Upper lobe of left lung (tissue), 6 donors: ENCODE measurements at regions not wholly inside any gene's neighbourhood (a gene's known extent, or its start where the extent isn't known, plus 50 kb on each side); places are given as distances from the start of the nearest gene placed in this dataset.

Experiments
- ATAC-seq, 2 donors: fragments of 200-7000 bp; cut with Tn5 transposase; one replicate each; pipeline ENCODE4 v1.9.1; 2022; ENCODE audit warnings: mild to moderate bottlenecking in 2 of 2, moderate library complexity in 2 of 2; ENCODE audit not compliant: low FRiP score in 2 of 2
- DNase-seq, 2 donors: peaks; one replicate each; pipeline ENCODE4 v3.0.0-alpha.2; 2019 to 2020
- H3K27ac ChIP-seq, 4 donors: fragments of 200-600 bp; sonication (generic); one replicate each; pipeline ENCODE4 v1.5.1; 2016 to 2019
- H3K27me3 ChIP-seq, 4 donors: fragments of 200-600 bp; sonication (generic); one replicate each; pipeline ENCODE4 v1.5.1; 2017 to 2019
- H3K36me3 ChIP-seq, 4 donors: fragments of 200-600 bp; sonication (generic); one replicate each; pipeline ENCODE4 v1.5.1; 2016 to 2019
- H3K4me1 ChIP-seq, 4 donors: fragments of 200-600 bp; sonication (generic); one replicate each; pipeline ENCODE4 v1.5.1; 2018 to 2019
- H3K4me3 ChIP-seq, 4 donors: fragments of 200-600 bp; sonication (generic); one replicate each; pipeline ENCODE4 v1.5.1; 2017 to 2019; ENCODE audit warnings: mild to moderate bottlenecking in 2 of 4, moderate library complexity in 1 of 4
- H3K9me3 ChIP-seq, 4 donors: fragments of 200-600 bp; sonication (generic); one replicate each; pipeline ENCODE4 v1.5.1; 2018 to 2019
- EP300 ChIP-seq, 4 donors: sonication (generic); formaldehyde crosslinking; IDR thresholded peaks; one replicate each; pipeline ENCODE4 v1.5.1; 2017; ENCODE audit warnings: antibody characterized with exemption in 4 of 4, control low read depth in 2 of 4
- POLR2A ChIP-seq, 4 donors: fragments of 450-650 bp; IDR thresholded peaks; one replicate each; pipeline ENCODE4 v1.5.1; 2016 to 2017; ENCODE audit warnings: antibody characterized with exemption in 4 of 4, mild to moderate bottlenecking in 2 of 4
- POLR2AphosphoS5 ChIP-seq, 2 donors: sonication (generic); formaldehyde crosslinking; IDR thresholded peaks; one replicate each; pipeline ENCODE4 v1.5.1; 2017; ENCODE audit warnings: antibody characterized with exemption in 2 of 2
- WGBS, 2 donors: methylation state at CpG; one replicate each; pipeline ENCODE4 v1.1.5; 2017 to 2018; 5-methylcytosine and 5-hydroxymethylcytosine counted together
- TF ChIP-seq, protein P1 (sequence below), 6 experiments: fragments of 450-650 bp in 4 of 6; fragments of 200-600 bp in 2 of 6; sonication (generic) in 2 of 6; IDR thresholded peaks; one replicate each; pipeline ENCODE4 v1.5.1; 2016 to 2019; ENCODE audit warnings: antibody characterized with exemption in 6 of 6
- donor health status: DM: no; HTN: no; CAD: no; lungs with moderate emphysema.
- donor health status: DM: no; HTN: yes; CAD: no; lungs with severe emphysema.

DNA sequence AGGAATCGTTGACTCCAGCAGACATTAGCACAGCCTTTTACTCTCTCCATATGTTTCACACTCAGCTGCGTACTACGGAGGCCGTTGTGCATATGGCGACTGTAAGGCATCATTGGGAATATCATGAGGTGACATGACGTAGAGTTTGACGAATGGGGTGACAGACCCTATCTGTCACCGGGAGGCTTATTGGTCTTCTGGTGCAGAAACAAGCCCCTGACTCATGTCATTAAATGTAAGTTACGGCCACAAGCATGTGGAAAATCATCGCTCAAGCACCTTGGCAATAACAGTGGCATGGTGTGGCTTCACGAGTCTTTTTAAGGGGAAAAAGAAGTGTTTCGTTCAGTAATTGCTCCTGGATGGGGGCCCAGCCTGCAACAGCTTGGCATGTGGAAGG, 115.2 kb upstream of the LRPAP1 start:
- H3K27ac ChIP-seq = no peak overlapping the region
- no peak for TF ChIP-seq POLR2AphosphoS5 (IDR thresholded peaks at IDR 0.05)
- TF ChIP-seq, protein P1, sequence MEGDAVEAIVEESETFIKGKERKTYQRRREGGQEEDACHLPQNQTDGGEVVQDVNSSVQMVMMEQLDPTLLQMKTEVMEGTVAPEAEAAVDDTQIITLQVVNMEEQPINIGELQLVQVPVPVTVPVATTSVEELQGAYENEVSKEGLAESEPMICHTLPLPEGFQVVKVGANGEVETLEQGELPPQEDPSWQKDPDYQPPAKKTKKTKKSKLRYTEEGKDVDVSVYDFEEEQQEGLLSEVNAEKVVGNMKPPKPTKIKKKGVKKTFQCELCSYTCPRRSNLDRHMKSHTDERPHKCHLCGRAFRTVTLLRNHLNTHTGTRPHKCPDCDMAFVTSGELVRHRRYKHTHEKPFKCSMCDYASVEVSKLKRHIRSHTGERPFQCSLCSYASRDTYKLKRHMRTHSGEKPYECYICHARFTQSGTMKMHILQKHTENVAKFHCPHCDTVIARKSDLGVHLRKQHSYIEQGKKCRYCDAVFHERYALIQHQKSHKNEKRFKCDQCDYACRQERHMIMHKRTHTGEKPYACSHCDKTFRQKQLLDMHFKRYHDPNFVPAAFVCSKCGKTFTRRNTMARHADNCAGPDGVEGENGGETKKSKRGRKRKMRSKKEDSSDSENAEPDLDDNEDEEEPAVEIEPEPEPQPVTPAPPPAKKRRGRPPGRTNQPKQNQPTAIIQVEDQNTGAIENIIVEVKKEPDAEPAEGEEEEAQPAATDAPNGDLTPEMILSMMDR (IDR thresholded peaks at IDR 0.05) = no peak
- TF ChIP-seq POLR2A (IDR thresholded peaks at IDR 0.05) = no peak
- TF ChIP-seq EP300 (IDR thresholded peaks at IDR 0.05) = no peak
- no peak overlapping the region for H3K4me3 ChIP-seq
- DNase-seq (no peak), ATAC-seq (no peak)
- 80 to 83% methylated on average over 12 of the region's 12 CpGs for WGBS, 2 donors
- no peaks in the 10 kb centered on the region for H3K36me3 ChIP-seq
- no peaks in the 10 kb centered on the region for H3K4me1 ChIP-seq
- H3K9me3 ChIP-seq = no peaks in the 10 kb centered on the region
- H3K27me3 ChIP-seq = no peaks in the 10 kb centered on the region

DNA sequence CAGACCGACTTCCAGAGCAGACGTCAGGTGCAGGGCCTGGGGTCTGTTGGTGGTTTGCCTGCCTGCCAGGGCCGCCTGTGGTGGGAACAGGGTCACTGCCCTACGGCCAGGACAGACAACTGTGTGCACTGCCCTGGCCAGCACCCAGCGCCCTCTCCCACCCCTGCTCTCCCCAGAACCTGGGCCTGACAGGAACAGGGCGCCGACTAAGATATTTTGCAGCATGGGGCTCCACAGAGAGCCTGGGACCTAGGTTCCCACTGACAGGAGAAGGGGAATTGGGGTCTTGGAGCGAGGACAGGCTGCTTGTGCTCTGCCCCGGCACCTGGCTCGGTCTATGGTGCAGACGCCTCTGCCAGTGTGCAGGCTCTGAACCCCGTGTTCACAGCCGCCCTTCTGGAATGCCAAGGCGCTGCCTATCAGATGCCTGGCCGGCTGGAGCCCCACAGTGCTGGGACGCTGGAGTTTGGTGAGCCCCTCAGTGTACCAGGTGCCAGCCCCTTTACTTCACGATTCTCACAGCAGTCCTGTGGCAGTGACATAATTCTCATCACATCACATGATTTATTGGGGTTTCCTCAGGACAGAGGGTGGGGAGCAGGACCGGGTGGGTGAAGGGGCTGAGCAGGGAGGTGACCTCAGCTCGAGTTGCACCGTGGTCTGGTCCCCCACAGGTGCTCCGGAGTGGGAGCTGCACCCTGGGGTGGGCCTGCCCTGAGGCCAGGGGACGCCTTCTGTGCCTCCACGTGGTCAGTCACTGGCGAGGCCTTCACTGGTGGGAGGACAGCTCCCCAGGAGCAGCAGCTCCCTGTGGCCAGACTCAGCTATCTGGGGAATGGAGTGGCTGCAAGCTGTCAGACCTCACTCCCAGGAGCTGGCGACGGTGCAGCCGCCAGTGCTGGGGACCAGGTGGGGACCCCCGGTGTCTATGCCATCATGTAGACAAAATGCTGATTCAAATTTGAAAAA, 113.8 kb upstream of the LRPAP1 start:
- 59 to 72% methylated on average over 10 to 24 of the region's 28 CpGs for WGBS, 2 donors
- DNase-seq = peak in 1 of 2 donors; percentile 65
- Histone ChIP-seq H3K4me3 (no peak overlapping the region), H3K27ac (no peak overlapping the region), H3K27me3 (no peaks in the 10 kb centered on the region), H3K4me1 (no peaks in the 10 kb centered on the region), H3K9me3 (no peaks in the 10 kb centered on the region), H3K36me3 (no peaks in the 10 kb centered on the region)
- TF ChIP-seq EP300 (IDR thresholded peaks at IDR 0.05) = no peak
- no peak for ATAC-seq

DNA sequence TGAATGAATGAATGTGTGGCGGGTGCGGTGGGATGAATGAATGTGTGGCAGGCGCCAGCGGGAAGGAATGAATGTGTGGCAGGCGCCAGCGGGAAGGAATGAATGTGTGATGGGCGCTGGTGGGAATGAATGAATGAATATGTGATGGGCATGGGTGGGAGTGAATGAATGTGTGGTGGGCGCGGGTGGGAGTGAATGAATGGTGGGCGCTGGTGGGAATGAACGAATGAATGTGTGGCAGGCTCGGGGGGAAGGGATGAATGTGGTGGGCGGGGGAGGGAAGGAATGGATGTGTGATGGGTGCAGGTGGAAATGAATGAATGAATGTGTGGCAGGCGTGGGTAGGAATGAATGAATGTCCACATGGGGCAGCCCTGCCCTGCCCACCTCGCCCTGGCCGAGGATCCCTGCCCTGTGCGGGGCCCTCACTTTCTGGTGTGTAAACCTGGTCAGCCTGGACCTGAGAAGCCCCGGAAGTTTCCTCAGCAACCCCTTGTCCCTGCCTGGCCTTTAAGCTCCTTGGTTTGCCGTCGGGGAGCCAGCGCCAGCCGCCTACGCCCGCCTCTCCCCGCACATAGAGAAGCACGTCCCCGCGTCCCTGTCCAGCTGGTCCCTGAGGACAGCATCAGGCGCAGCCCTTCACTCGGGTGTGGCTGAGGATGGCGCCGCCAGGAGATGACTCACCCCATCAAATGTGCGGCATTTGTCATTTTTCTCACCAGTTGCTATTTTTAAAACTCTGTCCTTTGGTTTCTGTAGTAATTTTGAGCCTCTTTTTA, 112.8 kb upstream of the LRPAP1 start:
- ATAC-seq = peak in 1 of 2 donors; percentile 60
- Histone ChIP-seq H3K27me3 (no peaks in the 10 kb centered on the region), H3K4me1 (no peaks in the 10 kb centered on the region), H3K9me3 (no peaks in the 10 kb centered on the region), H3K36me3 (no peaks in the 10 kb centered on the region), H3K27ac (no peak overlapping the region), H3K4me3 (no peak overlapping the region)
- WGBS, 2 donors = 67% methylated on average over 32 to 33 of the region's 33 CpGs
- TF ChIP-seq POLR2AphosphoS5 (IDR thresholded peaks at IDR 0.05) (no peak), EP300 (IDR thresholded peaks at IDR 0.05) (no peak), POLR2A (IDR thresholded peaks at IDR 0.05) (no peak)
- TF ChIP-seq, protein P1 (IDR thresholded peaks at IDR 0.05) = no peak
- peak in 1 of 2 donors; percentile 75 for DNase-seq

DNA sequence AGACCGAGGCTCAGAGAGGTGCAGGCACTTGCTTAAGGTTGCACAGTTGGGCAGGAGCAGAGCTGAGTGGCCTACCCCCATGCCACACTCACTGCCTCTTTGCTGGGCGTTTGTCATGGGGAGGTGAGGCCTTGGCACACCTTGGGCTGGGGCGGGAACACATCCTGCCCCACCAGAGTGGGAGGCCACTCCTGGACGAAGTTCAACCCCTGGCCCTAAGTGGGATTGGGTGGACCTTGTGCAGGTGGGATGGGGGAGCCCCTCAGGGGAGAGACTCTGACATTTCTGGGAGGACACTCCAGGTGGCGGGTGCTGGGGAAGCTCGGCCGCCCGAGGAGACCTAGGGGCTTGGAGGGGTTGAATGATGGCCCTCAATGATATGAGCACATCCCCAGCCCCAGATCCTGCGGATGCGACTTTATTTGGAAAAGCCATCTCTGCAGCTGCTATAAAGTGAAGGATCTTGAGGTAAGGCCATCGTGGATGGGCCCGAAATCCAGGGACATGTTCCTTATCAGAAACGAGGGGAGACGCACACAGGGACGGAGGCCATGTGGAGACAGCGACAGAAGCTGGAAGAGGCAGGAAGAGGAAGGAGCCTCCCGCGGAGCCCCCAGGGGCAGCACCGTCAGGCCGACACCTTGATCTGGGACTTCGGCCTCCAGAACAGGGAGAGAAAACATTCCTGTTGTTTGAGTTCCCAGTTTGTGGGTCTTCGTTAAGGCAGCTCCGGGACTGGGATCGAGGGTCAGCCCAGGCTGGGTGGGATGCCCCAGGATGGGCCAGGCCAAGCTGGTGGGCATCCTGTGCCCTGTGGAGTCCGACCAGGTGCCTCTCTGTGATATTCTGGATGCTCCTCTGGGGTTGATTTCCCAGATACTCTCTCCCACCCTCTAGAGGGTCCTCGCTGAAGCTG, 111.6 kb upstream of the LRPAP1 start:
- H3K4me1 ChIP-seq = no peaks in the 10 kb centered on the region
- 80 to 83% methylated on average over 19 to 25 of the region's 26 CpGs for WGBS, 2 donors
- no peak for ATAC-seq
- H3K27me3 ChIP-seq = no peaks in the 10 kb centered on the region
- H3K9me3 ChIP-seq = no peaks in the 10 kb centered on the region
- no peak overlapping the region for H3K27ac ChIP-seq
- DNase-seq = peak in 1 of 2 donors; percentile 41
- TF ChIP-seq POLR2A (IDR thresholded peaks at IDR 0.05) = no peak
- TF ChIP-seq, protein P1 (IDR thresholded peaks at IDR 0.05) = no peak
- no peak for TF ChIP-seq POLR2AphosphoS5 (IDR thresholded peaks at IDR 0.05)
- TF ChIP-seq EP300 (IDR thresholded peaks at IDR 0.05) = no peak
- H3K4me3 ChIP-seq = no peak overlapping the region
- no peaks in the 10 kb centered on the region for H3K36me3 ChIP-seq
